ENCODE measurements at regions not wholly inside any gene's neighbourhood (a gene's known extent, or its start where the extent isn't known, plus 50 kb on each side); places are given as distances from the start of the nearest gene placed in this dataset.

DNA sequence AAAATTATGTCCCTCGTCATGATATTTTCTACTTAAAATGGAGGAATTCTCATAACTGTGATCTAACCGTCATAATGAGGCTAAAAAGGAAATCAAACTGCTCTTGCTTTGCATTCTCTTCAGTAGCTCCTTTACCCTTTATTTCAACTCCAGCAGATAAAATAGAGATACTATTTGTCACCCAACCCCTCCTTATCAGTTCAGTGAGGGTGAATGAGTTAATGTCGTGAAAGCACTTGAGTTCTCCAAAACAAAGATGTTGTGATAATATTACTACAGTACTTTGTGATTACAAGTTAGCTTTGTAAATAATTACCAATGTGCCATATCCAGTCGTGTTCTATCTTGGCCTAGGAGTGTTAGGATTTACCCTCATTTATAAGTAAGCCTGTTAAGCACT is 63.4 kb upstream of the ANKRD28 start:
- TF ChIP-seq, protein P1, sequence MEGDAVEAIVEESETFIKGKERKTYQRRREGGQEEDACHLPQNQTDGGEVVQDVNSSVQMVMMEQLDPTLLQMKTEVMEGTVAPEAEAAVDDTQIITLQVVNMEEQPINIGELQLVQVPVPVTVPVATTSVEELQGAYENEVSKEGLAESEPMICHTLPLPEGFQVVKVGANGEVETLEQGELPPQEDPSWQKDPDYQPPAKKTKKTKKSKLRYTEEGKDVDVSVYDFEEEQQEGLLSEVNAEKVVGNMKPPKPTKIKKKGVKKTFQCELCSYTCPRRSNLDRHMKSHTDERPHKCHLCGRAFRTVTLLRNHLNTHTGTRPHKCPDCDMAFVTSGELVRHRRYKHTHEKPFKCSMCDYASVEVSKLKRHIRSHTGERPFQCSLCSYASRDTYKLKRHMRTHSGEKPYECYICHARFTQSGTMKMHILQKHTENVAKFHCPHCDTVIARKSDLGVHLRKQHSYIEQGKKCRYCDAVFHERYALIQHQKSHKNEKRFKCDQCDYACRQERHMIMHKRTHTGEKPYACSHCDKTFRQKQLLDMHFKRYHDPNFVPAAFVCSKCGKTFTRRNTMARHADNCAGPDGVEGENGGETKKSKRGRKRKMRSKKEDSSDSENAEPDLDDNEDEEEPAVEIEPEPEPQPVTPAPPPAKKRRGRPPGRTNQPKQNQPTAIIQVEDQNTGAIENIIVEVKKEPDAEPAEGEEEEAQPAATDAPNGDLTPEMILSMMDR (IDR thresholded peaks at IDR 0.05) = no peak
- Histone ChIP-seq H3K9me3 (no peaks in the 10 kb centered on the region), H3K27me3 (replicated peaks; ENCODE audit: insufficient read depth) (no peaks in the 10 kb centered on the region), H3K27ac (no peak overlapping the region), H3K36me3 (no peaks in the 10 kb centered on the region), H3K4me3 (no peak overlapping the region), H3K4me1 (ENCODE audit: control insufficient read depth in 1 of 2, low read depth in 2 of 2) (peaks cover 5 to 24% of the 10 kb centered on the region in 2 donors)
- no peak for ATAC-seq (ENCODE audit: insufficient number of reproducible peaks, low FRiP score, low read depth)
- no peak for DNase-seq (ENCODE audit: low spot score)

DNA sequence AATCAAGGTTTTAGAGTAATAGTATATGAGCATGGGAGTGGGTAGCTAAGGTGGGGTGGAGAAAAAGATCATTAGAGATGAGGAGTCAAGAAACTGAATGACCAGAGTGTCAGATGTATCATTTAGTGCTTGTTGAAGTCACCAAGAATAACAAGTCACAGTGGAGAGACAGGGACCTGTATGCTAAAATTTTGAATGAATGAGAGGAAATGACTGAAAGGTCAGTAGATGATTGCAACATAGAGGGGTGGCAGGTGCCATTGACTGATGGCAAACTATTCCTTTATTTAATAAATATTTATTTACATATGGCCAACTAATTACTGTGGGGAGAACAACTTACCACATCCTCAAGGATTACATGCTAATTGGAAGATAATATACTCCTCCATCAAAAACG is 75.0 kb upstream of the ANKRD28 start:
- DNase-seq (ENCODE audit: low spot score) (no peak), ATAC-seq (ENCODE audit: insufficient number of reproducible peaks, low FRiP score, low read depth) (no peak)
- Histone ChIP-seq H3K4me1 (ENCODE audit: control insufficient read depth in 1 of 2, low read depth in 2 of 2) (no peaks in the 10 kb centered on the region), H3K4me3 (no peak overlapping the region), H3K27me3 (replicated peaks; ENCODE audit: insufficient read depth) (no peaks in the 10 kb centered on the region), H3K36me3 (no peaks in the 10 kb centered on the region), H3K27ac (no peak overlapping the region), H3K9me3 (no peaks in the 10 kb centered on the region)
- TF ChIP-seq, protein P1 (IDR thresholded peaks at IDR 0.05) = no peak

DNA sequence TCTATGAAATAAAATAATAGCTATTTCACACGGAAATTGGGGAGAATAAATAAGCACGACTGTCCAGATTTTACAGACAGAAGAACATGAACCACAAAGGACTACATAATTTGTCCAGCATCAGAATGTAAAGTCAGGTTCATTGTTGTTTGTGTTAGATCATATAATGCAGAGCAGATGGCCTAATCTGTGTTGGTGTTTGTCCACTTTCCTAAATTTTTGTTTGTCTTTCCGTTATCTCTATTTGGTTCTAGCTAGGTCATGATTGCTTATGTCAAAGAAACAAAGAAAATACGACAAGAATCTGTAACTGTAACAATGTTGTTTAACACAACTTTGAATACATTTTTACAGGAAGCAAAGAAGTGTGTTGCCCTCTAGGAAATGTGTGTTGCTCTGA is 75.6 kb upstream of the ANKRD28 start:
- H3K36me3 ChIP-seq = no peaks in the 10 kb centered on the region
- no peaks in the 10 kb centered on the region for H3K27me3 ChIP-seq (replicated peaks; ENCODE audit: insufficient read depth)
- DNase-seq (ENCODE audit: low spot score) (no peak), ATAC-seq (ENCODE audit: insufficient number of reproducible peaks, low FRiP score, low read depth) (no peak)
- H3K4me3 ChIP-seq = no peak overlapping the region
- no peaks in the 10 kb centered on the region for H3K9me3 ChIP-seq
- no peak overlapping the region for H3K27ac ChIP-seq
- no peaks in the 10 kb centered on the region for H3K4me1 ChIP-seq (ENCODE audit: control insufficient read depth in 1 of 2, low read depth in 2 of 2)
- TF ChIP-seq, protein P1 (IDR thresholded peaks at IDR 0.05) = no peak

DNA sequence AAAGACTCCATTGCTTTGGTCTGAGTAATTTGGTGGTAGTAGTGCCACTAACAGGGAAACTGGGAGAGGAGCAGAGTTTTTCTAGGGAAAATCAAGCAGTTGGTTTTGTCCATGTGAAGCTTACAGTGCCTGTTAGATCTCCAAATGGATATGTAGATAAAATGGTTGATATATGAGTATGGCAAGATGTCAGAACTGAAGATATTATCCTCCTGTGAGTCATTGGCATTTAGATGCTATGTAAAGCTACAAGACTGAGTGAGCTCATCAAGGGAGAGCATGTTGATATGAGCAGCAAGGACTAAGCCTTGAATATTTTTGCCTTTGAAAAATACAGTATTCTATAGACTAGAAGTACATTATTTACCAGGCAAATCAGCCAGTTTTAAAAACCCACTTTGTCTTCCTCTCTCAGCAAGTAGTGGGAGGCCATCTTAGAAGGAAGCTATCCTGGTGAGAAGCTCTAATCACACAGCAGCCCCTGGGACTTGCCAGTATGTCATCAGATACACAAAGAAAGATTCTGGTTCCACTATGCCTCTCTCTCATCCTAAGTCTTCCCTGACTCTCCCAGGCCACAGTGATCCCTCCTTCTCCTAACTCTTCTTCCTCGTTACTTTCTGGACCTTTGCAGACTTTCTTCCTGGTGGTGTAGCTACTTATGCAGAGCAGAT is 77.4 kb upstream of the ANKRD28 start:
- no peak overlapping the region for H3K4me3 ChIP-seq
- no peaks in the 10 kb centered on the region for H3K27me3 ChIP-seq (replicated peaks; ENCODE audit: insufficient read depth)
- ATAC-seq (ENCODE audit: insufficient number of reproducible peaks, low FRiP score, low read depth) = no peak
- H3K27ac ChIP-seq = no peak overlapping the region
- no peaks in the 10 kb centered on the region for H3K36me3 ChIP-seq
- TF ChIP-seq, protein P1 (IDR thresholded peaks at IDR 0.05) = no peak
- H3K9me3 ChIP-seq = no peaks in the 10 kb centered on the region
- no peaks in the 10 kb centered on the region for H3K4me1 ChIP-seq (ENCODE audit: control insufficient read depth in 1 of 2, low read depth in 2 of 2)
- DNase-seq (ENCODE audit: low spot score) = no peak

DNA sequence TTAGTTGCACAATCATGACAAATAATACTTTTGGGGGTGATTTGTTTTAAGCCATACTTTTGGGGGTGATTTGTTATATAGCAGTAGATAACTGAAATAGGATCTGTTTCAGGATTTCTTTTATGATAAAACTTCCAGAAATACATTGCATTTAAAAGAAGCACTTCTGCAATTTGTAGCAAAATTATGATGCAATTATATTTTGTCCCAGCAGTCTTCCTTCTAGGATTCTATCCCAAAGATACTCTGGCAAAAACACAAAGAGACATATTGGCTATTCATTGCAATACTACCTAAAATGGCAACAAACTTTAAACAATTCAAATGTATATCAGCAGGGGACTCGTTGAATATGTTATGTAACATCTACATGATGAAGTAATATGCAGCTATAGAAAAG is 78.9 kb upstream of the ANKRD28 start:
- ATAC-seq (ENCODE audit: insufficient number of reproducible peaks, low FRiP score, low read depth) (no peak), DNase-seq (ENCODE audit: low spot score) (no peak)
- Histone ChIP-seq H3K36me3 (no peaks in the 10 kb centered on the region), H3K9me3 (no peaks in the 10 kb centered on the region), H3K27me3 (replicated peaks; ENCODE audit: insufficient read depth) (no peaks in the 10 kb centered on the region), H3K4me3 (no peak overlapping the region), H3K4me1 (ENCODE audit: control insufficient read depth in 1 of 2, low read depth in 2 of 2) (peaks cover 0 to under 1% of the 10 kb centered on the region in 2 donors), H3K27ac (no peak overlapping the region)
- TF ChIP-seq, protein P1 (IDR thresholded peaks at IDR 0.05) = no peak
